ENCODE measurements at regions not wholly inside any gene's neighbourhood (a gene's known extent, or its start where the extent isn't known, plus 50 kb on each side); places are given as distances from the start of the nearest gene placed in this dataset.
A peak's percentile ranks its signal among the peaks of the same experiment; 100 is the strongest.

GRCh38 chr14:49240383-49240782 lies 345.8 kb downstream of the RPS29 start:
- no peak for DNase-seq (ENCODE audit: low read depth in 2 of 2)

- DNase-seq (ENCODE audit: low read depth in 2 of 2), result no peak
These were observed 357.6 kb downstream of the RPS29 start for GRCh38 chr14:49228552-49228951.

- no peak for DNase-seq (ENCODE audit: low read depth in 2 of 2)
These were observed 364.9 kb downstream of the RPS29 start for GRCh38 chr14:49221316-49221715.

GRCh38 chr14:49220492-49220891 lies 365.7 kb downstream of the RPS29 start:
- no peak for DNase-seq (ENCODE audit: low read depth in 2 of 2)

GRCh38 chr14:49218436-49219092 lies 367.6 kb downstream of the RPS29 start:
- no peak for DNase-seq (ENCODE audit: low read depth in 2 of 2)

GRCh38 chr14:49212721-49213120 lies 373.5 kb downstream of the RPS29 start:
- DNase-seq (ENCODE audit: low read depth in 2 of 2), result no peak

GRCh38 chr14:49209416-49209815 lies 376.8 kb downstream of the RPS29 start:
- no peak for DNase-seq (ENCODE audit: low read depth in 2 of 2)

- no peak for DNase-seq (ENCODE audit: low read depth in 2 of 2)
These were observed 379.4 kb downstream of the RPS29 start for GRCh38 chr14:49206828-49207227.

- no peak for DNase-seq (ENCODE audit: low read depth in 2 of 2)
These were observed 382.5 kb downstream of the RPS29 start for GRCh38 chr14:49203676-49204075.

- no peak for DNase-seq (ENCODE audit: low read depth in 2 of 2)
These were observed 387.0 kb downstream of the RPS29 start for GRCh38 chr14:49199159-49199558.

GRCh38 chr14:49196327-49196726 lies 389.9 kb downstream of the RPS29 start:
- DNase-seq (ENCODE audit: low read depth in 2 of 2), result no peak

GRCh38 chr14:49194067-49194466 lies 392.1 kb downstream of the RPS29 start:
- no peak for DNase-seq (ENCODE audit: low read depth in 2 of 2)

- no peak for DNase-seq (ENCODE audit: low read depth in 2 of 2)
These were observed 392.7 kb downstream of the RPS29 start for GRCh38 chr14:49193332-49194065.

- no peak for DNase-seq (ENCODE audit: low read depth in 2 of 2)
These were observed 394.8 kb downstream of the RPS29 start for GRCh38 chr14:49191380-49191779.

- no peak for DNase-seq (ENCODE audit: low read depth in 2 of 2)
These were observed 396.8 kb downstream of the RPS29 start for GRCh38 chr14:49189375-49189774.

GRCh38 chr14:49187799-49188198 lies 398.4 kb downstream of the RPS29 start:
- DNase-seq (ENCODE audit: low read depth in 2 of 2), result no peak

- DNase-seq (ENCODE audit: low read depth in 2 of 2), result peak; percentile 17 to 33
These were observed 412.3 kb downstream of the RPS29 start for GRCh38 chr14:49173765-49174373.

GRCh38 chr14:49164074-49164473 lies 422.1 kb downstream of the RPS29 start:
- DNase-seq (ENCODE audit: low read depth in 2 of 2), result no peak

GRCh38 chr14:49160983-49161382 lies 425.2 kb downstream of the RPS29 start:
- DNase-seq (ENCODE audit: low read depth in 2 of 2), result no peak

- no peak for DNase-seq (ENCODE audit: low read depth in 2 of 2)
These were observed 427.1 kb downstream of the RPS29 start for GRCh38 chr14:49159081-49159480.

GRCh38 chr14:49139593-49139992 lies 446.6 kb downstream of the RPS29 start:
- DNase-seq (ENCODE audit: low read depth in 2 of 2), result no peak

GRCh38 chr14:49134940-49135339 lies 451.2 kb downstream of the RPS29 start:
- DNase-seq (ENCODE audit: low read depth in 2 of 2), result no peak

- no peak for DNase-seq (ENCODE audit: low read depth in 2 of 2)
These were observed 464.9 kb downstream of the RPS29 start for GRCh38 chr14:49121246-49121645.

Data from fibroblast of skin of left biceps (primary cell).